Naive thymus-derived CD4-positive, alpha-beta T cell (primary cell): ENCODE measurements at regions not wholly inside any gene's neighbourhood (a gene's known extent, or its start where the extent isn't known, plus 50 kb on each side); places are given as distances from the start of the nearest gene placed in this dataset.
"Not testable (repeated sequence)": the region's sequence is repeated elsewhere in the genome, so short reads cannot be mapped to it uniquely, and the experiment has no call there.

Experiments used
- ATAC-seq: fragments of 150-1000 bp; cut with Tn5 transposase; 2 replicates; pipeline ENCODE4 v1.10.0; 2021; ENCODE audit warnings: mild to moderate bottlenecking, moderate library complexity
- CTCF ChIA-PET: fragments of 350-600 bp; sonication (Branson Sonifier 250); formaldehyde crosslinking; loops from one replicate; lab custom pipeline; 2021; ENCODE audit warnings: antibody characterized with exemption; lab: Charles Lee
- POLR2A ChIA-PET: fragments of 350-600 bp; sonication (Branson Sonifier 250); formaldehyde crosslinking; loops from one replicate; lab custom pipeline; 2021; ENCODE audit warnings: antibody characterized with exemption, inconsistent platforms; lab: Charles Lee
- DNase-seq, 9 donors: peaks; one replicate each; pipeline versions ENCODE4 v3.0.0 to v3.0.0-alpha.2; 2020 to 2022; ENCODE audit warnings: mixed read lengths in 1 of 9
- H3K27ac ChIP-seq: one replicate; pipeline ENCODE4 v1.7.0; 2013; ENCODE audit warnings: mild to moderate bottlenecking, low read depth, low read length, moderate library complexity
- H3K27me3 ChIP-seq, 2 donors: one replicate each; pipeline ENCODE4 v1.7.0; 2013; ENCODE audit warnings: low read length in 2 of 2, mild to moderate bottlenecking in 2 of 2, moderate library complexity in 2 of 2; ENCODE audit not compliant: control insufficient read depth in 2 of 2, insufficient read depth in 2 of 2
- H3K36me3 ChIP-seq, 3 experiments: 1 replicate in 2 of 3; 2 replicates in 1 of 3; pipeline ENCODE4 v1.7.0; 2013; ENCODE audit warnings: low read length in 3 of 3, mild to moderate bottlenecking in 3 of 3, moderate library complexity in 1 of 3; ENCODE audit not compliant: insufficient read depth in 3 of 3, control insufficient read depth in 2 of 3
- H3K4me1 ChIP-seq, 2 donors: one replicate each; pipeline ENCODE4 v1.7.0; 2013; ENCODE audit warnings: low read length in 2 of 2, mild to moderate bottlenecking in 2 of 2, moderate library complexity in 1 of 2; ENCODE audit not compliant: control insufficient read depth in 2 of 2, insufficient read depth in 2 of 2
- H3K4me3 ChIP-seq: 2 replicates; pipeline ENCODE4 v1.7.0; 2013; ENCODE audit warnings: mild to moderate bottlenecking, low read length
- H3K9me3 ChIP-seq, 3 experiments: 1 replicate in 2 of 3; 2 replicates in 1 of 3; pipeline ENCODE4 v1.7.0; 2013; ENCODE audit warnings: low read length in 3 of 3; ENCODE audit not compliant: control insufficient read depth in 2 of 3
- H3K27ac Mint-ChIP-seq, 9 donors: one replicate each; pipeline ENCODE4 v1.8.0; 2020 to 2022; ENCODE audit warnings: mixed read lengths in 9 of 9, mild to moderate bottlenecking in 8 of 9, moderate library complexity in 5 of 9, inconsistent platforms in 2 of 9
- H3K27me3 Mint-ChIP-seq, 5 donors: one replicate each; pipeline ENCODE4 v1.8.0; 2021 to 2022; ENCODE audit warnings: mixed read lengths in 5 of 5, mild to moderate bottlenecking in 1 of 5
- H3K36me3 Mint-ChIP-seq, 5 donors: one replicate each; pipeline ENCODE4 v1.8.0; 2020 to 2022; ENCODE audit warnings: mixed read lengths in 5 of 5, mild to moderate bottlenecking in 3 of 5, inconsistent platforms in 1 of 5
- H3K4me1 Mint-ChIP-seq, 7 donors: one replicate each; pipeline ENCODE4 v1.8.0; 2020 to 2022; ENCODE audit warnings: mixed read lengths in 7 of 7, mild to moderate bottlenecking in 3 of 7, inconsistent platforms in 1 of 7
- H3K4me3 Mint-ChIP-seq, 10 donors: one replicate each; pipeline ENCODE4 v1.8.0; 2020 to 2022; ENCODE audit warnings: mild to moderate bottlenecking in 10 of 10, mixed read lengths in 10 of 10, moderate library complexity in 6 of 10, inconsistent platforms in 2 of 10
- H3K9me3 Mint-ChIP-seq, 11 donors: one replicate each; pipeline ENCODE4 v1.8.0; 2020 to 2022; ENCODE audit warnings: mixed read lengths in 11 of 11, mild to moderate bottlenecking in 4 of 11, inconsistent platforms in 1 of 11, moderate library complexity in 1 of 11
- intact Hi-C, 2 donors: fragments of 100-400 bp; cut with micrococcal nuclease; formaldehyde crosslinking; loops; one replicate each; pipeline ENCODE4 v1.15.1; 2023

DNA sequence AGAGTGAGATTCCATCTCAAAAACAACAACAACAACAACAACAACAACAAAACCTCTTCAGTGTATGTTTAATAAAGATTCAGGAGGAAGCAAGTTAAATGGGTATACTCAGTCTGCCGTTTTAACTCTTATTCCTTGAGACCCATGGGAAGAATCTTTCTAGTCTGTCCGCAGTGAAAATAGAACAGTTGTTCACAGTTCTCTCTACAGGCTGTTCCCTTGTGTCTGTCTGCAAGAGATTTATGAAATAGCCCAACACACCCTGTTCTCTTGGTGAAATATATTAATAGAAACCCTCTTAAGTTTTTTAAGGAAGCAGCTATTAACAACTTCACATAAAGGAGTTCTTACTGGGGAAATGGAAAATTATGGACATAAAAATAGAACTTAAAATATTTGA lies 682.2 kb upstream of the RAG2 start:
- Histone ChIP-seq H3K9me3 (no peaks in the 10 kb centered on the region), H3K4me1 (no peaks in the 10 kb centered on the region), H3K4me3 (no peak overlapping the region), H3K27me3 (no peaks in the 10 kb centered on the region), H3K27ac (no peak overlapping the region), H3K36me3 (no peaks in the 10 kb centered on the region)
- POLR2A ChIA-PET: no interaction called here
- intact Hi-C loops: no loop called here
- Mint-ChIP-seq H3K27ac (no peak overlapping the region), H3K4me3 (no peak overlapping the region), H3K9me3 (peaks cover 0 to 27% (median 5%) of the 10 kb centered on the region in 11 donors), H3K27me3 (no peaks in the 10 kb centered on the region), H3K4me1 (no peaks in the 10 kb centered on the region), H3K36me3 (no peaks in the 10 kb centered on the region)
- DNase-seq (no peak), ATAC-seq (no peak)
- CTCF ChIA-PET: no interaction called here

DNA sequence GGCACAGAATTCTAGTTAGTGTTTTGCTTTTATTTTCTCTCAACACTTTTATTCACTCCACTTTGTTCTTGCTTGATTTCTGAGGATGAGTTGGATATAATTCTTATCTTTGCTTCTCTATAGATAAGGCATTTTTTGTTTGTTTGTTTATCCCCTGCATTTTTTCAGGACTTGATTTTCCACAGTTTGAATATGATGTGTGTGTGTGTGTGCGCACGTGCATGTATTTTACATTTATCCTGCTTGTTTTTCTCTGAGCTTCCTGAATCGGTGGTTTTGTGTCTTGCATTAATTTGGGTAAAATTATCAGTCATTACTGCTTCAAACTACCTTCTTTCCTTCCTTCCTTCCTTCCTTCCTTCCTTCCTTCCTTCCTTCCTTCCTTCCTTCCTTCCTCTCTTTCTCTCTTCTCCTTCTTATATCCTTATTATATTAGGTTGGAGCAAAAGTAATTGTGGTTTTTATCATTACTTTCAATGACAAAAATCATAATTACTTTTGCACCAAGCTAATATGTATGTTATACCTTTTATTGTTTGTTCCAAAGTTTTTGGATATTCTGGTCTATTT lies 679.9 kb upstream of the RAG2 start:
- H3K9me3 Mint-ChIP-seq: peaks cover 0 to 27% (median 6%) of the 10 kb centered on the region in 11 donors
- no peaks in the 10 kb centered on the region for H3K36me3 Mint-ChIP-seq
- no peaks in the 10 kb centered on the region for H3K9me3 ChIP-seq
- no peaks in the 10 kb centered on the region for H3K4me1 ChIP-seq
- intact Hi-C loops: no loop called here
- H3K4me3 ChIP-seq: no peak overlapping the region
- POLR2A ChIA-PET: no interaction called here
- no peak overlapping the region for H3K4me3 Mint-ChIP-seq
- no peaks in the 10 kb centered on the region for H3K27me3 ChIP-seq
- CTCF ChIA-PET: no interaction called here
- H3K27ac ChIP-seq: no peak overlapping the region
- no peaks in the 10 kb centered on the region for H3K36me3 ChIP-seq
- H3K27me3 Mint-ChIP-seq: no peaks in the 10 kb centered on the region
- no peak for ATAC-seq
- no peak overlapping the region for H3K27ac Mint-ChIP-seq
- no peak for DNase-seq
- no peaks in the 10 kb centered on the region for H3K4me1 Mint-ChIP-seq

DNA sequence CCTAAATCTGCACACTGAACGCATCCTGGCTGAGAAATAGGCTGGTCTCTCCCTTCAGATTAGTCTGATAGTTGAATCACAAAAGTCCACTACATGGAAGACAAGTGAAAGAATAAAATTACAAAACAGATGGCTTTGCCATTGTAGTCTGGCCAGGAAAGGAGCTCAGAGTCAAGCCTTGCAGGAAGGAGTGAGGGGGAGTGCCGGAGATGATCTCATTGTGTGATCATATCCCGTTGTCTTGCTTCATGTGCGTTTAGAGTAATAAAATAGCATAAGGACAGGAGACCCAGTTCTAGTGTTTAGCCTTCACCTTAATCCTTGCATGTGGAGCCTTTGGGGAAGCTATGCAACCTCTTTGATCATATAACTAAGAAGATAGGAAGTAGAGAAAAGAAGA lies 666.7 kb upstream of the RAG2 start:
- Histone ChIP-seq H3K4me1 (no peaks in the 10 kb centered on the region), H3K27ac (no peak overlapping the region), H3K27me3 (no peaks in the 10 kb centered on the region), H3K36me3 (no peaks in the 10 kb centered on the region), H3K9me3 (no peaks in the 10 kb centered on the region), H3K4me3 (no peak overlapping the region)
- peaks cover 0 to 11% (median 5%) of the 10 kb centered on the region in 11 donors for H3K9me3 Mint-ChIP-seq
- H3K27me3 Mint-ChIP-seq: no peaks in the 10 kb centered on the region
- H3K4me3 Mint-ChIP-seq: no peak overlapping the region
- no peak for DNase-seq
- no peaks in the 10 kb centered on the region for H3K4me1 Mint-ChIP-seq
- no peak for ATAC-seq
- CTCF ChIA-PET: no interaction called here
- no peaks in the 10 kb centered on the region for H3K36me3 Mint-ChIP-seq
- no peak overlapping the region for H3K27ac Mint-ChIP-seq
- intact Hi-C loops: no loop called here
- POLR2A ChIA-PET: no interaction called here

DNA sequence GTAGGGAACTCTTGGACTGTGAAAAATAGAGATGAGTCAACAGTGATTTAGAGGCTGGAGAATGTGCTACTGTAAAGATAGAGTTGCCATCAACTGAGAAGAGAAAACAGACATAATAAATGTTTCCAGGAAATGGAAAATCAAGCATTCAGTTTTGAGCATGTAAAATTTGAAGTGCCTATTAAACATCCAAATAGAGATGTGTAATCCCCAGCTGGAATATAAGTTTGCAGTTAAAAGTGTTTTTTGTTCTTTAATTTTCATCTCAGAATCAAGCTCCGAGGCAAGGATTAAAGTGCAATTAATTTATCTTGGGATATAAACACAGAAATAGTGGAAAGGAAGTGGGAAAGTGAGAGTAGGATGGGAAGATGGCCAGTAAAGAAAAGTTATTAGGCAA lies 666.0 kb upstream of the RAG2 start:
- Mint-ChIP-seq H3K27me3 (no peaks in the 10 kb centered on the region), H3K36me3 (no peaks in the 10 kb centered on the region), H3K27ac (no peak overlapping the region), H3K4me1 (no peaks in the 10 kb centered on the region), H3K4me3 (no peak overlapping the region), H3K9me3 (peaks cover 0 to 11% (median 5%) of the 10 kb centered on the region in 11 donors)
- no peak for ATAC-seq
- no peak overlapping the region for H3K27ac ChIP-seq
- H3K9me3 ChIP-seq: no peaks in the 10 kb centered on the region
- H3K27me3 ChIP-seq: no peaks in the 10 kb centered on the region
- DNase-seq: no peak
- CTCF ChIA-PET: no interaction called here
- no peaks in the 10 kb centered on the region for H3K4me1 ChIP-seq
- intact Hi-C loops: no loop called here
- no peak overlapping the region for H3K4me3 ChIP-seq
- POLR2A ChIA-PET: no interaction called here
- no peaks in the 10 kb centered on the region for H3K36me3 ChIP-seq

DNA sequence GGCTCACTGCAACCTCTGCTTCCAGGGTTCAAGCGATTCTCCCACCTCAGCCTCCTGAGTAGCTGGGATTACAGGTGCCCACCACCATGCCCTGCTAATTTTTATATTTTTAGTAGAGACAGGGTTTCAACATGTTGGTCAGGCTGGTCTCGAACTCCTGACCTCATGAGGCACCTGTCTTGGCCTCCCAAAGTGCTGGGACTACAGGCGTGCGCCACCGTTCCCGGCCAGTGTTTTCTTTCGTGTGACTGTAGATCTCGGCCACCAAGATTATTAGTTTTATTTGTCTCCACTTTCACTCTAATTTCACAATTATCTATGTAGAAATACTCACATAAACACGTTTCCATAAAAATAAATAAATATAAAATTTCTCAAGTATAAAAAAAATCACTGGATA lies 665.4 kb upstream of the RAG2 start:
- peaks cover 0 to 12% (median 5%) of the 10 kb centered on the region in 11 donors for H3K9me3 Mint-ChIP-seq
- H3K4me3 ChIP-seq, intact Hi-C loops, H3K36me3 Mint-ChIP-seq, H3K4me3 Mint-ChIP-seq, H3K27me3 Mint-ChIP-seq, DNase-seq, H3K36me3 ChIP-seq, CTCF ChIA-PET, H3K4me1 ChIP-seq, ATAC-seq, H3K27me3 ChIP-seq, H3K27ac ChIP-seq, H3K27ac Mint-ChIP-seq, H3K9me3 ChIP-seq, POLR2A ChIA-PET, H3K4me1 Mint-ChIP-seq: not testable (repeated sequence)

DNA sequence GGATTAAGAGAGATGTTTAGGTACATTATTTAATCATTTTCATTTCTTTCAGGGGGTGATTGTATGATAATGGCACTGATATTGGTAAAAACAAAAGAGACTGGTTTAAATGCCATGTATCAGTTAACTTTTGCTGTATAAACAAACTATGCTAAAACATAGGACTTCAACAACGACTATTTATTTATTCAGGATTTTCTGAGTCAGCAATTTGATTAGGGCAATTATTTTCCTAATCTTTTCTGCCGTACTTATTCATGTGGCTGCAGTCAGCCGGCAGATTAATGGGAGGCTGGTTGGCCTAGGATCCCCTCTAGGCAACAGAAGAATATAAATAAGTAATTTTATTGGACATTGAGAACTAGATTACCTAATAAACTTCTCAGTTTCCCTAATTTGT lies 661.7 kb upstream of the RAG2 start:
- ATAC-seq (no peak), DNase-seq (no peak)
- intact Hi-C loops: no loop called here
- Histone ChIP-seq H3K4me3 (no peak overlapping the region), H3K9me3 (no peaks in the 10 kb centered on the region), H3K4me1 (no peaks in the 10 kb centered on the region), H3K27me3 (no peaks in the 10 kb centered on the region), H3K27ac (no peak overlapping the region), H3K36me3 (no peaks in the 10 kb centered on the region)
- H3K9me3 Mint-ChIP-seq: peaks cover 0 to 15% (median 6%) of the 10 kb centered on the region in 11 donors
- CTCF ChIA-PET: no interaction called here
- H3K36me3 Mint-ChIP-seq: no peaks in the 10 kb centered on the region
- no peaks in the 10 kb centered on the region for H3K4me1 Mint-ChIP-seq
- H3K4me3 Mint-ChIP-seq: no peak overlapping the region
- H3K27me3 Mint-ChIP-seq: no peaks in the 10 kb centered on the region
- POLR2A ChIA-PET: no interaction called here
- no peak overlapping the region for H3K27ac Mint-ChIP-seq

DNA sequence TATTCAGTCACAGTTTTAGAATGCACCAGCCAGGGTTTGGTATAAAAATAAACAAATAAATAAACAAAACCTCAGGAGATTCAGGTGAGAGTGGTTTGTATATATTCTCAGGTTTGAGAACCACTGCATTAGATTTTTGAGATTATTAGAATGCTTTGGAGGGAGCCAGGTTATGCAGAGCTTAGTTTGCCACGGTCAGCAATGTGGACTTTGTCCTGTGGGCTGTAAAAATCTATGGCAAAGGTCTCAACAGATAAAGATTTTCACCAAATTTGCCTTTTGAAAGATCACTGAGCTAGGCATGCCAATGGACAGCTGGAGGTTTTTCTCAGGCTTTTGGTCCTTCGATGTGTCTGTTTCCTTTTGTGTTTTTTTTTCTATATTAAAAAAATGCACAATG lies 650.1 kb upstream of the RAG2 start:
- no peak overlapping the region for H3K4me3 ChIP-seq
- DNase-seq: no peak
- H3K4me1 ChIP-seq: no peaks in the 10 kb centered on the region
- no peaks in the 10 kb centered on the region for H3K4me1 Mint-ChIP-seq
- H3K9me3 Mint-ChIP-seq: peaks cover 0 to 27% (median 6%) of the 10 kb centered on the region in 11 donors
- peaks cover 0 to 4% (median 0%) of the 10 kb centered on the region in 5 donors for H3K36me3 Mint-ChIP-seq
- H3K27ac Mint-ChIP-seq: no peak overlapping the region
- ATAC-seq: no peak
- no peaks in the 10 kb centered on the region for H3K36me3 ChIP-seq
- H3K27ac ChIP-seq: no peak overlapping the region
- ChIA-PET CTCF (interaction anchor here (0.6 kb wide), 1 partner anchor 146 kb away, joined by 3 read pairs; no protein-coding TSS in a partner anchor), POLR2A (no interaction called here)
- no peak overlapping the region for H3K4me3 Mint-ChIP-seq
- no peaks in the 10 kb centered on the region for H3K9me3 ChIP-seq
- H3K27me3 Mint-ChIP-seq: no peaks in the 10 kb centered on the region
- H3K27me3 ChIP-seq: no peaks in the 10 kb centered on the region
- intact Hi-C loops: no loop called here
